ENCODE measurements at regions not wholly inside any gene's neighbourhood (a gene's known extent, or its start where the extent isn't known, plus 50 kb on each side); places are given as distances from the start of the nearest gene placed in this dataset.

- DNase-seq (ENCODE audit: low read depth) (peak; percentile 86), FAIRE-seq (peak; percentile 55)
- H3K4me3 ChIP-seq (ENCODE audit: low read depth, low read length) = no peak overlapping the region
Measured at GRCh38 chr10:125264757-125265578, 104.6 kb upstream of the CTBP2 start.

GRCh38 chr10:125264091-125264490, 103.7 kb upstream of the CTBP2 start:
- Histone ChIP-seq H3K4me3 (ENCODE audit: low read depth, low read length) (no peak overlapping the region), H3K27me3 (ENCODE audit: control insufficient read depth, insufficient read depth, low read length) (no peaks in the 10 kb centered on the region), H3K36me3 (ENCODE audit: control insufficient read depth, insufficient read depth, low read length) (no peaks in the 10 kb centered on the region)
- no peak for TF ChIP-seq CTCF (IDR thresholded peaks at IDR 0.05; ENCODE audit: insufficient read depth, low read length, severe bottlenecking)
- DNase-seq (ENCODE audit: low read depth) (no peak), FAIRE-seq (no peak)

More at GRCh38 chr10:125264757-125265578, 104.6 kb upstream of the CTBP2 start:
- H3K36me3 ChIP-seq (ENCODE audit: control insufficient read depth, insufficient read depth, low read length) = no peaks in the 10 kb centered on the region
- no peak for TF ChIP-seq CTCF (IDR thresholded peaks at IDR 0.05; ENCODE audit: insufficient read depth, low read length, severe bottlenecking)
- no peaks in the 10 kb centered on the region for H3K27me3 ChIP-seq (ENCODE audit: control insufficient read depth, insufficient read depth, low read length)

- peak; percentile 96 for DNase-seq (ENCODE audit: low read depth)
Measured at GRCh38 chr10:125263551-125263950, 103.2 kb upstream of the CTBP2 start.

GRCh38 chr10:125262920-125263319, 102.6 kb upstream of the CTBP2 start:
- Histone ChIP-seq H3K4me3 (ENCODE audit: low read depth, low read length) (no peak overlapping the region), H3K27me3 (ENCODE audit: control insufficient read depth, insufficient read depth, low read length) (no peaks in the 10 kb centered on the region), H3K36me3 (ENCODE audit: control insufficient read depth, insufficient read depth, low read length) (no peaks in the 10 kb centered on the region)
- FAIRE-seq (no peak), DNase-seq (ENCODE audit: low read depth) (no peak)
- no peak for TF ChIP-seq CTCF (IDR thresholded peaks at IDR 0.05; ENCODE audit: insufficient read depth, low read length, severe bottlenecking)

More at GRCh38 chr10:125263551-125263950, 103.2 kb upstream of the CTBP2 start:
- Histone ChIP-seq H3K27me3 (ENCODE audit: control insufficient read depth, insufficient read depth, low read length) (no peaks in the 10 kb centered on the region), H3K4me3 (ENCODE audit: low read depth, low read length) (no peak overlapping the region), H3K36me3 (ENCODE audit: control insufficient read depth, insufficient read depth, low read length) (no peaks in the 10 kb centered on the region)
- peak; percentile 97 for FAIRE-seq
- no peak for TF ChIP-seq CTCF (IDR thresholded peaks at IDR 0.05; ENCODE audit: insufficient read depth, low read length, severe bottlenecking)

- Histone ChIP-seq H3K27me3 (ENCODE audit: control insufficient read depth, insufficient read depth, low read length) (no peaks in the 10 kb centered on the region), H3K4me3 (ENCODE audit: low read depth, low read length) (no peak overlapping the region), H3K36me3 (ENCODE audit: control insufficient read depth, insufficient read depth, low read length) (no peaks in the 10 kb centered on the region)
- DNase-seq (ENCODE audit: low read depth) (no peak), FAIRE-seq (no peak)
- TF ChIP-seq CTCF (IDR thresholded peaks at IDR 0.05; ENCODE audit: insufficient read depth, low read length, severe bottlenecking) = no peak
Measured at GRCh38 chr10:125262409-125262808, 102.0 kb upstream of the CTBP2 start.
